Activated CD4-positive, alpha-beta T cell treated with anti-CD3 and anti-CD28 coated beads, Interleukin-10, Interleukin-2, amounts not matched to agents 100 ng/mL and 50 ng/mL, durations not matched to agents 16 hours and 8 hours (primary cell): ENCODE measurements at regions not wholly inside any gene's neighbourhood (a gene's known extent, or its start where the extent isn't known, plus 50 kb on each side); places are given as distances from the start of the nearest gene placed in this dataset.

Experiments
- DNase-seq: peaks from one replicate; pipeline ENCODE4 v3.0.0-alpha.2; 2020

DNA sequence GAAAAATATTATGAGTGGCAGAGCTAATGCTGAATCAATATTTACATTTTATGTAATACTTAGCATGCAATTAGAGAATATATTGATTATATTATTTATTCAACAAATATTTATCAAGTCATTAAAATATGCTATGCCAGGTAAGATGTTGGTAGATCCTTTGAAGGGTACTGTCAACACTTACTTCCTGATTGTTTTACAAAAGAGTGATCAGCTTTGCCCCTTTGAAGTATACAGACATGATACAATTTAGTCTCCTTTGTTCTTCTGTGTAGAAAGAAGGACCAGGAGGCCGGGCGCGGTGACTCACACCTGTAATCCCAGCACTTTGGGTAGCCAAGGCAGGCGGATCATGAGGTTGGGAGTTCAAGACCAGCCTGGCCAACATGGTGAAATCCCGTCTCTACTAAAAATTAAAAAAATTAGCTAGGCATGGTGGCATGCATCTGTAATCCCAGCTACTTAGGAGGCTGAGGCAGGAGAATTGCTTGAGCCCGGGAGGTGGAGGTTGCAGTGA, 73.9 kb upstream of the IFNG-AS1 start:
- no peak for DNase-seq

DNA sequence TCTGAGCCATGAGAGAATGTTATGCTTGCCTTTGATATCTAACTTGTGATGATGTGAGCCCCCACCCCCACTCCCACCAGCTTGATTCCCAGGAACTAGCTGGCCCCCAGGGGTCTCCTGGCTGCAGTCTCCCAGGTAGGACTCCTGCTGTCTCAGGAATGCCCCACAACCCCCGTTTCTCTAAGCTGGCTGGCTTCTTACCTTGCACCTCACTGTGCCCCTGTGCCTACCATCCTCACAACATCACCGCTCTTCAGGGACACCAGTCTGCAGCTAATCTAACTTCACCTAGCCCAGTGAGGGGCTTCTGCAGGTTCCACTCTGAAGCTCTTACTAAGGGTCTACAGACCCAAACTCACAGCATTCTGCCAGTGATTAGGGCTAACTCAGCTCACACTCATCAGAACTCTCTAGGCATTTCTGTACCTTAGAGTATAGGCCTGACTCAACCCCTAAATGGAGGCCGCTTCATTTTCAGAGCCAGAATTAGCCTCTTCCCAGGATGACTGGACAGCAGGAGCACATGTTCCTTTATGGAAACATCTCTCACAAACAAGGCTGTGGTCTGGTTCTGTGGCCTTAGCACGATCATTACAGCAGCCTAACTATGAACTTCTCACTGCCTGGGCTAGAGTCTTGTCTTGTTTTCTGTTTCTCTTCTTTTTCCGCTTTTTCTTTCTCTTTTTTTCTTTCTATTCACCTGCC, 72.8 kb upstream of the IFNG-AS1 start:
- DNase-seq = peak; percentile 5

DNA sequence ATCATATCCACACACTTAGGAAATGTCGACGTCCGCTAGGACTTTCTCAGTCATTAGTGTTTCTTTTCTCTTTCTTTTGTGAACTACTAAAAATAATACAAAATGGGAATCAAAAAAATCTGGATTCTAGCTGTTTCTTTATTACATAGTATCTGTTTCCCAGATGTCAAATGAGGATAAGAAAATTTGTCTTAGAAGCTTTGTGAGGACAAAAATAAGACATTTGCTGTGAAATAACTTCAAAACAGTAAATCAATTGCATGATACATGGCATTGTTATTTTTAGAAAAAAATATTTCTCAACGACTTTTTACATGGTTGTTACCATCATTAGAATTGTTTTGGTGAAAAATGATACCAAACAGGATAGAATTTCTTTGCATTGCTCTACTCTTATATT, 71.4 kb upstream of the IFNG-AS1 start:
- DNase-seq = no peak

DNA sequence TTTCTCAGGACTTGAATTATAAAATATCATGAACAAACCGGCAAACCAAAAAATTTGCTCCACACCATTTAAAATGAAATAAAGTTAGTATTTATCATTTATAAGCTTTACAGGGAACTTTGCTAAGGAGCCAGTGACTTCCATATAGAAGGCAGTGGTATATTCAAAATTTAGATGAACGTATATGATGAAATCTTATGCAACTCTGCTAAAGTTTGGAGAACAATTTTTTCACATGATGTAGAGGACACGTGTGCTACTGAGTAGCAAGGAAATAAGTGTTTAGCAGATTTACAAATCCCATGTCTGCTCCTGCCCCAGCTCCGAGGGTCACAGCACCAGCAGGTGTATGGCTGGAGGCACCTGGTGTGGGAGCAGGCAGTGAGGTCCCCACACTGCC, 70.8 kb upstream of the IFNG-AS1 start:
- DNase-seq = no peak

DNA sequence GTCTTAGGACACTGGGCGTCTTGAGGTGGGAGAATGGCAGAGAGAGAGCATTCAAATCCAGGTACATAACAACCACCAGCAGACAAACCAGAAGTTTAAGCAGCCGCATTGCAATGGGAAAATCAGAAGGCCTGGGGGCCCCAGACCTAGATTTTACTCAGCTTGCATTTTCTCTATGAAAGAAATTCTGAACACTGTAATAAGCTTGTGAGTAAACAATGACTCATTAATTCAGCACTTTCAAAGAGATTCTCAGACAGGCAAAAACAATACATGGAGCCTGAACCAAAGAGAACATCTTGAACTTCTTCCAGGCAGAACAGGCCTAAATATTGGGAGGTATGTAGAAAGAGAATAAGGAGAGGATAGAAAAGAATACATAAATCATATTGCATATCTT, 69.8 kb upstream of the IFNG-AS1 start:
- DNase-seq = no peak

DNA sequence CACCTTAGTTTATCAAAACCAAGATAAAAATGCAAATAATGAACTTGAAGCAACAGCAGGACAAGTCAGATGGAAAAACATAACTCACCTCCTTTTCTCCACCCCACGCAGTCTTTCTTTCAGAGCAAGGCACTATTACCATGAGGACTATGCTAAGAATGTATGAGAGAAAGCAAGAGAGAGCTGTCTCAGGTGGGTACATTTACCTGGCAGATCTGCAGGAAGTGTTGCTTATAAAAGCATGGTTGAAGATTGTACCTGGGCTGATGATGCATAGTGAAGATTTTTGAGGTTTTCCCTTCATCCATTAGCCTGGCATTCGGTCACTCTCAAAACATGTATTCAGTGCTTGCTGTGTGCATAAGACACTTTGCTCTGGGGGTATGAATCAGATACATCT, 68.8 kb upstream of the IFNG-AS1 start:
- no peak for DNase-seq

DNA sequence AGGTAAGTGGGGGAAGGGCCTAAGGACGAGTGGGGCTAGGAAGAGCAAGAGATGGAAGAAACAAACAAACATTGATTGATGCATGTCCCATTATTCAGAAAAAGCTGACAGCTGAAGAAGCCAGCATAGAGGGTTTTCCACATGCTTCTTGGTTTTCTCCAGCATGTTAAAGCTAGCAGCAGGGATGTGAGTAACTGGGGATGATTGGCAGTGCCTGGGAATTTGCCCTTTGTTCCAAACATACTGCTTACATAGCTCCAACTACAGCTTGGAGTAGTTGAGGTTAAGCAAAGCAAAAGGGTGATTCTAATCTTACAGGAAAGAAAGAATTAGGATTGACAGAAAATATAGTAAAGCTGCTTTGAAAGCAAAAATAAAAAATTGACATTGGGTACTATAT, 68.0 kb upstream of the IFNG-AS1 start:
- no peak for DNase-seq

DNA sequence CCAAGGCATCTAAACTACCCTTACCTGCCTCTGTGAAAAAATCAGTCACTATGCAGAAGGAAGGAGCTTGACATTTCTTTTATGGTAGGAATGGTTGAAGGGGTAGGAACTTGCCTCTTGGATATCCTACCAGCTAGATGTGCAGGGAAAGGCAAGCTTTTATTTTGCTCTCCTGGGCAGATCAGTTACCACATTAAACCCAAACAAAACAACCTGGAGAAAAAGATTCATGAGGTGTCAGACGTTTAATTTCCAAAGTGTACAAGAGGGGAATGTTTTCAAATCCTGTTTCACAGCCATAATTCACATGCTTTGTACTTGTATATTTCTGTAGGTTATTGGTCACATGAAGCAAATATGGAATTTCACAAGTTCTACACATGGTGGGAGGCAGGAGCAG, 67.0 kb upstream of the IFNG-AS1 start:
- no peak for DNase-seq

DNA sequence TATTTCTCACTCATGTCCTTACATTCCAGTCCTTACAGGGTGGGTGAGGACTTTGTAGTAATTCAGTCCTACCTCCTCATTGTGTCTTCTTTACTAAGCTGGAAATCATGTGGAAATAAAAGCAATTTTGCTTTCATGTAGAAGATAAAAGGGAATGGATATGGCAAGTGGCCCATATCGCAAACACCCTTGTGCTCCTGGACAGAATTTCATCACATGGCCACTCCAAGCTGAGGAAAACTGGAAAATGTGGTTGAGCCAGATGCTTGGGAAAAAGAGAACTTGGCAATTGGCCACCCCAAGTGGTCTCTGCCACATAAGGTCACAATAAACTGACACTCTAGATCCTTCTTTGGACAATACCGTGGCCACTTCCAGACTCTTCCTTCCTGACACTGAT, 64.2 kb upstream of the IFNG-AS1 start:
- DNase-seq = no peak

DNA sequence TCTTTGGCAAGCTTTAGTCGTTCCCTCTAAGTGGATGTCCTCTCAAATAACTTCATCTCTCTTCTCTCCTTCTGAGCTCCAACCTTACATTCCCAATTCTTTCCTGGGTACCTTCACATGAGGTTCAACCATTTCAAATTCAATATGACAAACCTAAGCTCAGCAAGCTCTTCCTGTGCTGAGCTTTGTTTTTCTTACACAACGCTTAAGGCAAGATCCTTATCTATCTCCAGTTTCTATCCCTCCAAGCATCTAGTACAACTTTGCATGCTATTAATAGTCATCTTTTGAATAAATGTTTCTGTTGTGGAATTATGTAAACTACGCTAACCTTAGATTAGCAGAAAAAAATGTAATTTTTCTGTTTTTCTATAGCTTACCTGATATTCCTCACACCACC, 63.7 kb upstream of the IFNG-AS1 start:
- DNase-seq = no peak

DNA sequence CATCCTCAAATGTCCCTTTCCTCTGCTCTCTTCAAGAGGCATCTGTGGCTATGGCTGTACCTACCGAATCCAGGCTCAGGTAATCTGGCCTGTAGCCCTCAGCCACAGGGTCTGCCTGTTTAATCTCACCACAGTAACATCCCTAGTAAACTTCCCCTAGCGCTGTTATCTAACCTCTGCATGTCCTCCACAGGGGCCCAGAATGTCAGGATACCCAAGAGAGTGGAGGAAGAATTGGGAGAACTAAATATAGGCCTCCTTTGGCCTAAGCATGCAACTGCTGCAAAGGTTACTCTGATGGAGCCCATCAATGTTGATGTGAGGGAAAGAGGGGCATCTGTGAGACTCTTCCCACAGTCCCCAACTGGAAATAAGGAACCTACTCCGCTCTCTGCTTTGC, 63.2 kb upstream of the IFNG-AS1 start:
- DNase-seq = no peak

DNA sequence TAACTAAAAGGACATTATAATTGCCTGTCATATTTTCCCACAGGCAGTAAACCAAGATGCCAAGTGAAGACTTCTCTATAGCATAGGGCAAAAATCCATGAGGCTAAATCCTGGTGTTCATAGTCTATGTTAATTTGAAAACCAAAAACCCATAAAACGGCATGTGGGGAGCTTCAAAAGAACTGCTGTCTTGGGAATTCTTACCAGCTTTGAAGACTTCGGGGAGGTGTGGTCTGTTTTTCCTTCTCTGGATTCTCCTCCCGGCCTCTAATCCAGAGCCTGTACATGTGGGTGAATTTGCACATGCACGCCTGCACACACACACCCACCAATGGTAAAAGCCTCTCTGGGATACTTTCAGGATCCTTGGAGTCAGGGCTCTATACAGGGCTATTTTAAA, 61.9 kb upstream of the IFNG-AS1 start:
- DNase-seq = no peak

DNA sequence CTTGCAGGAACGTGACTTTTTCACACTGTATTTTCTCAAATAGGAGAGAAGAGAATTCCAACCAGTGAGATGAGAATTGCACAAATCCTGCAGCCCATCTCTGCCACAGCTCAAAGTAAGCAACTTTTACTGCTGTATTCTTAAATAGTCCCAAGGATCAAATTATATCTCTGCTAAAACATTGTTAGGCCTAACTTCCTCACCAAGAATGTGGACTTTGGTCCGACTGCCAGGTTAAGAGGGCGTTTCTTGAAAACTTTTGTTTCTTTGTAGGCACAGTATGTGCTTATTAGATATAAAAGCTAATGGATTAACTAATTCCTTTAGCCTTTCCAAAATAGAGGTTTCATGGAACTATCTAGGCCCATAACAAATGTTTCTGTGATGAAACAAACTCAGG, 61.4 kb upstream of the IFNG-AS1 start:
- no peak for DNase-seq

DNA sequence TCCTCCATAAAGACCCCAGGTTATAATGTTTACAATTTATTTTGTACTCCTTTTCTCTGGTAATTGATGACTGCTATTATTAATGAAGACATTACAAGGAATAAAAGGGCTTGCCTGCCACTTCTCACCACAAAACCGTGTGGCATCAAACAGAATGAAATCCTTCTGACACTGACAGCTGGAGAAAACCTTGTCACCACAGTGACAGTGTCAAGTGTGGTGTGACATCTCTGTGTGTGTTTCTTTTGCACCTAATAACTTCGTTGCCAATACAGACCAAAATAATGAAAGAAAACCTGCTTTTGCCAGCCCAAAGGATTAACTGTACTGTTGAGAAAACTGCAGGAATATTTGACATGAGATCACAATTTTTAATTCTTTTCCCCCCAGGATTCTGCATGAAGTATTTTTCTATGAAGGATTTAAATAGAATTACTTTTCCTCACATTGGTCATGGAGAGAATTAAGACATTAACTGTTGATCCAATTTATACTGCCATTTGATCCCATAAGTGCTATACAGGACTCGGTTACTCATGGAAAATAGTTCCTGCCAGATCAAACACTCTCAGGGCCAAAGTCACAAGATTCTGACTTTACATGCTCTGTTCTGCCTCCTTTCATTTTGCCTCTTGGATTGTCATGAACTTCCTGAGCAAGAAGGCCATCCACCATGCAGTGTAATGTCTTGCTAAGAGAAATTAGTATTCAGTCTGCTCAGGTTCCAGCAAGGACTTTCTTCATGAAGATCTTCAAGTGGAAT, 60.4 kb upstream of the IFNG-AS1 start:
- DNase-seq = no peak

DNA sequence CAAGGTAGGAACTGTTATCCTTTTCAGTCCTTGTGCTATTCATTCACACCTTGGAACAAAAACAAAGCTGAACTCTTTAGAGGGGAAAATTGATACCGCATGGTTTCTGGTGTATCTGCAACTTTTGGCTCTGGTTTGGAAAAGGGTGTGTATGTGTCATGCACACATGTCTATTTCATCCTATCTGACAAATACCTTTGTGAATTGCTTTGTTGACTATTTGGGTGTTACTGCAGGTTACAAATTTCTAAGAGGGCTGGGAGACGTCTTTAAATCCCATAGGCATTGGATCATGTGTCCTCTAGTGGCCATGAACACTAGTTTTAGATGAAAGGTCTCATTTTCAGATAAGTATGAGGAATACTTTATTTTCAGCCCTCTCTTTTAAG, 59.9 kb upstream of the IFNG-AS1 start:
- no peak for DNase-seq

DNA sequence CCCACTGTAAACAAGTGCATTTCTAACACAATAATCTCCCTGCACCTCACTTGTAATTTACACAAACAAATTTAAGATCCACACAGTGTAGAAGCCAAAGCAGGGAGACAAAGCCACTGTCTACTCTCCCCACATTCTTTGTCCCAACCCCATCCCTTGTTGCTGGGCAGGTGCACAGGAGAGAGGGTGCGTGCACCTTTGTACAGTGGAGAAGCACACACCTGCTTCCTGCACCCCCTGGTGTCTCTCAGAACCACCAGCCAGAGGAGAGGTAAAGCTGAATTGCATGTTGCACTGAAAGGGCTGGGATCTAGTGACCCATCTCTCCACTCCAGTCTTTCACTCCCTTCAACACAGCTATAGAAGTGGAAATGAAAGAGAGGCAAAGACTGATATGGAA, 51.4 kb upstream of the IFNG-AS1 start:
- DNase-seq = no peak
